ENCODE measurements at regions not wholly inside any gene's neighbourhood (a gene's known extent, or its start where the extent isn't known, plus 50 kb on each side); places are given as distances from the start of the nearest gene placed in this dataset.
A peak's percentile ranks its signal among the peaks of the same experiment; 100 is the strongest.

- H3K36me3 ChIP-seq = no peaks in the 10 kb centered on the region
- TF ChIP-seq POLR2A (IDR thresholded peaks at IDR 0.05) = no peak
- TF ChIP-seq POLR2AphosphoS5 (IDR thresholded peaks at IDR 0.05) = no peak
- no peak for TF ChIP-seq EP300 (IDR thresholded peaks at IDR 0.05)
- no peak for TF ChIP-seq CTCF (IDR thresholded peaks at IDR 0.05)
- WGBS, 2 donors = 45 to 53% methylated on average over 1 of the region's 1 CpG
- H3K4me3 ChIP-seq = no peak overlapping the region
- no peak for DNase-seq
- peaks cover 0 to 16% (median 12%) of the 10 kb centered on the region in 4 donors for H3K9me3 ChIP-seq
- peak overlapping the region in 2 of 4 donors; percentile 33 for H3K27ac ChIP-seq
- H3K4me1 ChIP-seq = peaks cover 0 to 16% (median 8%) of the 10 kb centered on the region in 4 donors
- H3K27me3 ChIP-seq = no peaks in the 10 kb centered on the region
- no peak for ATAC-seq (ENCODE audit: low FRiP score in 2 of 2)
Measured at GRCh38 chr10:21195252-21195651, 298.1 kb upstream of the NEBL start.

GRCh38 chr10:21194510-21194993 lies 297.4 kb upstream of the NEBL start:
- Histone ChIP-seq H3K4me3 (no peak overlapping the region), H3K27ac (peak overlapping the region in 2 of 4 donors; percentile 33), H3K9me3 (peaks cover 0 to 16% (median 12%) of the 10 kb centered on the region in 4 donors), H3K4me1 (peaks cover 0 to 16% (median 8%) of the 10 kb centered on the region in 4 donors), H3K36me3 (no peaks in the 10 kb centered on the region), H3K27me3 (no peaks in the 10 kb centered on the region)
- 15 to 17% methylated on average over 5 of the region's 5 CpGs for WGBS, 2 donors
- ATAC-seq (ENCODE audit: low FRiP score in 2 of 2) (peak; percentile 81 to 83), DNase-seq (peak in 1 of 2 donors; percentile 51)
- no peak for TF ChIP-seq POLR2AphosphoS5 (IDR thresholded peaks at IDR 0.05)
- no peak for TF ChIP-seq POLR2A (IDR thresholded peaks at IDR 0.05)
- TF ChIP-seq EP300 (IDR thresholded peaks at IDR 0.05) = no peak
- TF ChIP-seq CTCF (IDR thresholded peaks at IDR 0.05) = no peak

- no peak overlapping the region for H3K27ac ChIP-seq
- H3K9me3 ChIP-seq = peaks cover 0 to 12% (median 9%) of the 10 kb centered on the region in 4 donors
- no peak for ATAC-seq (ENCODE audit: low FRiP score in 2 of 2)
Measured at GRCh38 chr10:21193196-21193595, 296.1 kb upstream of the NEBL start.

GRCh38 chr10:21191512-21191911 lies 294.4 kb upstream of the NEBL start:
- Histone ChIP-seq H3K9me3 (no peaks in the 10 kb centered on the region), H3K4me1 (peaks cover 0 to 16% (median 8%) of the 10 kb centered on the region in 4 donors), H3K27me3 (no peaks in the 10 kb centered on the region), H3K4me3 (no peak overlapping the region), H3K36me3 (no peaks in the 10 kb centered on the region), H3K27ac (no peak overlapping the region)
- no peak for ATAC-seq (ENCODE audit: low FRiP score in 2 of 2)
- WGBS, 2 donors = 80 to 88% methylated on average over 2 of the region's 2 CpGs
- TF ChIP-seq POLR2A (IDR thresholded peaks at IDR 0.05) = no peak
- TF ChIP-seq EP300 (IDR thresholded peaks at IDR 0.05) = no peak
- TF ChIP-seq POLR2AphosphoS5 (IDR thresholded peaks at IDR 0.05) = no peak
- no peak for TF ChIP-seq CTCF (IDR thresholded peaks at IDR 0.05)
- no peak for DNase-seq

More at GRCh38 chr10:21193196-21193595, 296.1 kb upstream of the NEBL start:
- TF ChIP-seq POLR2A (IDR thresholded peaks at IDR 0.05) (no peak), EP300 (IDR thresholded peaks at IDR 0.05) (no peak), CTCF (IDR thresholded peaks at IDR 0.05) (no peak), POLR2AphosphoS5 (IDR thresholded peaks at IDR 0.05) (no peak)
- H3K36me3 ChIP-seq = no peaks in the 10 kb centered on the region
- peaks cover 0 to 16% (median 8%) of the 10 kb centered on the region in 4 donors for H3K4me1 ChIP-seq
- 81 to 88% methylated on average over 3 of the region's 3 CpGs for WGBS, 2 donors
- no peak for DNase-seq
- no peaks in the 10 kb centered on the region for H3K27me3 ChIP-seq
- no peak overlapping the region for H3K4me3 ChIP-seq

- no peak for ATAC-seq (ENCODE audit: low FRiP score in 2 of 2)
- WGBS, 2 donors = 73 to 74% methylated on average over 2 of the region's 2 CpGs
- Histone ChIP-seq H3K9me3 (no peaks in the 10 kb centered on the region), H3K4me1 (no peaks in the 10 kb centered on the region), H3K36me3 (no peaks in the 10 kb centered on the region), H3K27me3 (no peaks in the 10 kb centered on the region), H3K27ac (no peak overlapping the region), H3K4me3 (no peak overlapping the region)
- TF ChIP-seq POLR2A (IDR thresholded peaks at IDR 0.05) (no peak), POLR2AphosphoS5 (IDR thresholded peaks at IDR 0.05) (no peak), EP300 (IDR thresholded peaks at IDR 0.05) (no peak), CTCF (IDR thresholded peaks at IDR 0.05) (no peak)
- DNase-seq = no peak
Measured at GRCh38 chr10:21184984-21185383, 287.9 kb upstream of the NEBL start.
